ENCODE measurements at regions not wholly inside any gene's neighbourhood (a gene's known extent, or its start where the extent isn't known, plus 50 kb on each side); places are given as distances from the start of the nearest gene placed in this dataset.

GRCh38 chr6:110033101-110033500, 55.0 kb downstream of the GPR6 start:
- Histone ChIP-seq H3K27ac (no peak overlapping the region), H3K27me3 (no peaks in the 10 kb centered on the region), H3K4me1 (no peaks in the 10 kb centered on the region), H3K36me3 (no peaks in the 10 kb centered on the region), H3K4me3 (no peak overlapping the region), H3K9me3 (no peaks in the 10 kb centered on the region)
- 93% methylated on average over 3 of the region's 7 CpGs for WGBS (ENCODE audit: insufficient coverage, low coverage, low lambda C conversion rate, missing lambda C conversion rate)
- ATAC-seq (no peak), DNase-seq (no peak)
- no peak for TF ChIP-seq POLR2A (IDR thresholded peaks at IDR 0.05)
- no peak for TF ChIP-seq CTCF (IDR thresholded peaks at IDR 0.05)
- intact Hi-C loops (cut with DNase I) = no loop called here

GRCh38 chr6:110033749-110034666, 55.9 kb downstream of the GPR6 start:
- intact Hi-C loops (cut with DNase I) = no loop called here
- ATAC-seq = no peak
- Histone ChIP-seq H3K27me3 (no peaks in the 10 kb centered on the region), H3K4me1 (no peaks in the 10 kb centered on the region), H3K27ac (no peak overlapping the region), H3K9me3 (no peaks in the 10 kb centered on the region), H3K4me3 (no peak overlapping the region), H3K36me3 (no peaks in the 10 kb centered on the region)
- 74% methylated on average over 7 of the region's 10 CpGs for WGBS (ENCODE audit: insufficient coverage, low coverage, low lambda C conversion rate, missing lambda C conversion rate)
- no peak for DNase-seq
- TF ChIP-seq CTCF (IDR thresholded peaks at IDR 0.05) (no peak), POLR2A (IDR thresholded peaks at IDR 0.05) (no peak)

GRCh38 chr6:110034667-110035036, 56.5 kb downstream of the GPR6 start:
- H3K9me3 ChIP-seq = no peaks in the 10 kb centered on the region
- H3K36me3 ChIP-seq = no peaks in the 10 kb centered on the region
- H3K27me3 ChIP-seq = no peaks in the 10 kb centered on the region
- TF ChIP-seq CTCF (IDR thresholded peaks at IDR 0.05) = no peak
- TF ChIP-seq POLR2A (IDR thresholded peaks at IDR 0.05) = no peak
- H3K27ac ChIP-seq = no peak overlapping the region
- no peaks in the 10 kb centered on the region for H3K4me1 ChIP-seq
- no peak for DNase-seq
- intact Hi-C loops (cut with DNase I) = no loop called here
- no CpG with 5 or more reads among the region's 8 CpGs for WGBS (ENCODE audit: insufficient coverage, low coverage, low lambda C conversion rate, missing lambda C conversion rate)
- no peak for ATAC-seq
- H3K4me3 ChIP-seq = no peak overlapping the region

GRCh38 chr6:110035321-110035720, 57.2 kb downstream of the GPR6 start:
- intact Hi-C loops (cut with DNase I) = no loop called here
- Histone ChIP-seq H3K36me3 (no peaks in the 10 kb centered on the region), H3K4me3 (no peak overlapping the region), H3K9me3 (no peaks in the 10 kb centered on the region), H3K27me3 (no peaks in the 10 kb centered on the region), H3K27ac (no peak overlapping the region), H3K4me1 (peaks cover 0 to 2% (median 0%) of the 10 kb centered on the region in 4 donors)
- WGBS (ENCODE audit: insufficient coverage, low coverage, low lambda C conversion rate, missing lambda C conversion rate) = 100% methylated on average over 5 of the region's 5 CpGs
- DNase-seq (no peak), ATAC-seq (no peak)
- no peak for TF ChIP-seq POLR2A (IDR thresholded peaks at IDR 0.05)
- no peak for TF ChIP-seq CTCF (IDR thresholded peaks at IDR 0.05)

All from right lobe of liver (tissue), 6 donors.